NCI-H2196 treated with DMSO at 0.1 percent for 48 hours (cell line): ENCODE measurements at regions not wholly inside any gene's neighbourhood (a gene's known extent, or its start where the extent isn't known, plus 50 kb on each side); places are given as distances from the start of the nearest gene placed in this dataset.

Experiments
- DNase-seq: peaks from one replicate; lab custom pipeline; 2025; ENCODE audit not compliant: unreplicated experiment; lab: John Stamatoyannopoulos, UW

DNA sequence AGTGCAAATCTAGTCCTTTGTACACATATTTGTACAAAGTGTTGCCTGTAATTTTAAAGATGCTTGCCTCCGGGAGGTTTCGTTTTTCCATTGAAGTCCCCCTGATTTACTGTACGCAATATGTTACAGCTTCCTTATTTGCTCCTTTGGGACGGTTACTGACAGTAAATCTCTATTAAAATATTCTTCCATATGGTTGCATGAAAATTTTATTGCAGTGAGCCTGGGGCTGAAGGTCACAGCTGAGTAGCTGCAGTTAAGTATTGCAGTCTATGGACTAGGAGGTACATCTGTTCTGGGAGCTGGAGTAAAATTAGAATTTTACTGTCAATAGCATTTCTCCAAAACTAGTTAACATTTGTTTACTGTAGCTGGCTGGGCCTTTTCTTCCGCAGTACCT, 119.2 kb downstream of the ETAA1 start:
- DNase-seq: no peak

DNA sequence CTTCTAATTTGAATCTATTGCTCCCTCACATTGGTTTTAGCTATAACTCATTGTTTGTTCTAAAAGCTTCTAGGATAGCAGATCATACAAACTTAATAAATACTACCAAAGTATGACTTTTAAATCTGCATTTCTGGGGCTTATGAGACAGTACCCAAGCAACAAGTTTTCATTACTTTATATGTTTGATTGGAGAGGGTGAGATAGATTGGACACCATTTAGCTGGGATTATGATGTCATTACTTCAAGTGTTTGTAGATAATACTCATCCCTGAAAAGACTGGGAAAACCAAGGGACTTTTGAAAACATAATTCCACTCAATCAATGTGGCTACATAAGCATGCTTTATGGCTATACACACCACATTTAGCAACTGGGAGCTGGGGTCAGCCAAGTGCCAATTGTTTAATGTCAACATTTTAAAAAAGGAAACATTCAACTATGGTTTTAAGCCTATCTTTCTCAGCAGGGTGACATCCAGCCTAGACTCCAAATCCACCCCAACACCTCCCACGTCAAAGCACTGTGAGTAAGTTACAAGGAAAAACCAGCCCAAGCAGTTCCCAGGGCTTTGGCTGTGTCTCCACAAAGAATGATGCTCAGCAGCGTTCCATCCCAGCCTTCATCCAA, 119.9 kb downstream of the ETAA1 start:
- DNase-seq: no peak

DNA sequence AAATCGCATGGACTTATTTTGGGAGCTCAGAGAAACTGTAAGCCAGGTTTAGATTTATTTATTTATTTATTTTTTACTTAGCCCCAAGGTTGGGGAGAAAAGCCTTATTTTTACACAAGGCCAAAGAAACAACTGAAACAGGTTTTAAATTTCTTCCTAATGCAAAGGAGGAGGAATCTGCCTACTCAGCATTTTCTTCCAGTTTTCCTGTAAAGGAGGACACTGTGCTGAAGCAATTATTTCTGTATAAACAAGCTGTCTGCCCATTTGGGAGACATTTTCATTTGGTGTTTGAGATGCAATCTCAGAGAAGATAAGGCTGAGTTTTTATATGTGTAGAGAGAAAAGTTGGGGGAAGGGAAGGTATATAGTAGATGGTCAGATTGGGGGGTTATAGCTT, 125.0 kb downstream of the ETAA1 start:
- no peak for DNase-seq

DNA sequence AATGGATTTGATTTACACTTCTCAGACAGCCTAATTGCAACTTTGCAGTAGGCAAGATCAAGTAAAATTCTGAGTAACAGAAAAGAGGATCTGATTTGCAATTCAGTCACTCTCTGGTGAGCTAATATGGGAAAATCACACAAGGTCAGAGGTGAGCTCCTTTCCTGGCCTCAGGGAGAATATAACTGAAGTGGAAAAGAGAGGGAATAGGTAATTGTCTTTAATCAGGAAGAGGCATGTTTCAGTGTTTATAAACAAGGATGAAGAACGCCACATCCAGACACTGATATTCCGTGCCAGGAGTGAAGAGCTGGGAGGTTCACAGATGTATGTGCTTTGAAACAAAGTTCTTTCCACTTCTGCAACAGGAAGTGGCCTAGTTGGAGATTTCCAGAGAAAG, 127.1 kb downstream of the ETAA1 start:
- DNase-seq: no peak

DNA sequence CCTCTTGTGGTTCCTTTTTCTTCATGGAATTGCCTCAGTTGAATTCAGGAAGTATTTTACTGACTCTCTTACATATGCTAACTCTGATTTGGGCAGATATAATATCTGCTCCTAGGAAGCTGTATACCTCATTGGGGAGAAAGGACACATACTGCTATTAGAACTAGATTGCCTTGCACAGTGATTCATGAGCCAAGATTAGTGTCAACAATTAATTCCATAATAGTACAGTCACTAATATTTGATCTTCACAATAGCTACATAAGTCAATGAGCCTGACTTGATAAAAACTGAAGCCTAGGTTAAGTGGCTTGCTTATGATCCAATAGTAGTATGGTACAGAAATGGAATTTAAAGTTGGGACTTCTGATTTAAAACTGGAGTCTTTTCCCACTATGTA, 127.6 kb downstream of the ETAA1 start:
- no peak for DNase-seq

DNA sequence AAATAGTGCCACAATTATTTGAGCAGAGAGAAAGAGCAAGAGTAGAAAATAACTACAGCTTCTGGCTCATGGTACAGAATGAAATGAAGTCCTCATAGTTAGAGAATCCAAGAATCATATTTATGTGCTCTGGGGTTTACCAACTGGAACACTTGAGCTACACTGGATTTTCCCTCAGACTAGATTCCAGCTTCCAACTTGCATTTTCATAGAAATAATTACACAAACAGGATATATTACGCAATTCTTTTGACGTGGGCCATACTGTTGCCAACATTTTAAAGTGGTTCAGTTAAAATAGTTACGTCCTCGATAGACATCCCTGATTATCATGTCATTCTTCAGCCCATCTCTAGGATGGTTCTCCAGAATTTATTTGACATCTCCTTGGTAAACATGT, 129.2 kb downstream of the ETAA1 start:
- DNase-seq: no peak

DNA sequence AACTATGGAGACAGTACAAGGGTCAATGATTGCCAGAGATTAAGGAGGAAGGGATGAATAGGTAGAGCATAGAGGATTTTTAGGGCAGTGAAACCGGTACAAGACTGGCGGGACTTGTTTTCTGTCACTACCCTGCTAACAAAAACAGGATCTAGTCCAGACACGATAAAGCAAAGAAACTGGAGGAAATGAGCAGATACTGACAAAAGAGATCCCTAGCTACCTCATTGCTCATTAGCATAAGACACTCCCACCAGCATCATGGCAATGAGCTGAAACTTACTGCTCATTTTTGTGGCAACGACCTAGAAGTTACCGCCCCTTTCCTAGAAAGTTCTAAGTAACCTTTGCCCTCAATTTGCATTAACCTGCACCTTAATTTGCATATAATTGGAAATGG, 131.2 kb downstream of the ETAA1 start:
- no peak for DNase-seq

DNA sequence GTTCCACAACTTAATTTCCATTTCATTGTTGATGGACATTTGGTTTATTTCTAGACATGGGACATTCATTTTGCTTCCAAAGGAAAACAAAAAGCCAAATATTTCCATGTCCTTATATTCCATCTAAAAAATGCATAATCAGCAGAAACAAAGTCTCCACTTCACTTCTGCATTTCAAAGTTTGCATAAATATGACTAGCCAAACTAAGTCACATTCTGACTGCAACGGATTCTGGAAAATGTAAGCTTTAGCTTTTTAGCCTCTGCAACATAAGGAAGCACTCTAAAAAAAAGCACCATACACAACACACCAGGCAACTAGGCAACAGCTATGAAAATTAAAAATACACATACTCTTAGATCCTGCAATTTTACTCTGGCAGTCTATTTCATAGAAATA, 135.3 kb downstream of the ETAA1 start:
- DNase-seq: no peak

DNA sequence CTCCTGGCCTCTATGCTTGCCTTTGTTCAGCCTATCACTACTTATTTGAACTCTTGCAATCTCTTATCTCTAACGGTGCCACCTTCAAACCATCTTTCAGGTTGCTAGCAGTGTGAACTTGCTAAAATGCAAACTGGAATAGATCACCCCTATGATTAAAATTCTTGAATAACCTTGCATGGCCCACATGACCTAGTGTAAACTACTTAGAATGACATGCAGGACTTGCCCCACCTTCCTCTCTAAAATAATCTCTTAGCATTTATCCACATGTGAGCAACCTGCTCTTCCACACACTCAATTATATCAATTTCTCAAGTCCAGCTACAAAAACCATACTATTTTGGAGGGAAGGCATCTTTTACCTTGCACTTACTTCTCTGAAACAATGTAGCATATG, 137.6 kb downstream of the ETAA1 start:
- no peak for DNase-seq

DNA sequence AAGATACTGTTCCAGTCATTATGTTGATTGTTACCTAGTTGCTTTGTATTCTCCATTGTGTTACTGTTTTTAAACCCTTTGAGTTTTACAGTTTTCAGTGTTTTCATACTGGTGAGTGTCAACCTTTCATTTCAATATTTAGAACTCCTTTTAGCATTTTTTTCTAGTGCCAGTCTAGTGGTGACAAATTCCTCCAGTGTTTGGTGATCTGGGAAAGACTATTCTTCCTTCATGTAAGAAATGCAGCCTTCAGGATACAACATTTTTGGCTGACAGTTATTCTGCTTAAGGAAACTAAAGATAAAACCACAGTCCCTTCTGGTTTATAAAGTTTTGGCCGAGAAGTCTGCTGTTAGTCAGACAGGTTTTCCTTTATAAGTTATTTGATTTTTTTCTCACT, 143.8 kb downstream of the ETAA1 start:
- no peak for DNase-seq

DNA sequence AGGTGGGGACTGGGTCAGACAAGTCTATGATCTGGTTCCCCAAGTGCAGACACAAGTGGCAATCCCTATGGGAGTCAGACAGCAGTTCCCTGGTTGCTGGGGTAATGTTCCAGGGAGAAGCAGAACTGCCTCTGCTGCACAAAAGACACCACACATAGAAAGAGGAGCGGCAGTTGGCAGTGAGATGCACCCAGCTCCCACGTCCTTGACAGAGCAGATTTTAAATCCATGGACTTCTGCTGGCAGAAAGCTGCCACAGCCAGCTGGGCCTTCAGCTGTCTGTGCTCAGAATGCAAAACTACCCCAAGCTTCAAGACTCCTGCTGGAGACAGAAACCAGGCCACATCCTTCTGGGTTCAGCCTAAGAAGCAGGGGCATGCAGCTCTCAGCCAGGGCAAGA, 147.2 kb downstream of the ETAA1 start:
- no peak for DNase-seq

DNA sequence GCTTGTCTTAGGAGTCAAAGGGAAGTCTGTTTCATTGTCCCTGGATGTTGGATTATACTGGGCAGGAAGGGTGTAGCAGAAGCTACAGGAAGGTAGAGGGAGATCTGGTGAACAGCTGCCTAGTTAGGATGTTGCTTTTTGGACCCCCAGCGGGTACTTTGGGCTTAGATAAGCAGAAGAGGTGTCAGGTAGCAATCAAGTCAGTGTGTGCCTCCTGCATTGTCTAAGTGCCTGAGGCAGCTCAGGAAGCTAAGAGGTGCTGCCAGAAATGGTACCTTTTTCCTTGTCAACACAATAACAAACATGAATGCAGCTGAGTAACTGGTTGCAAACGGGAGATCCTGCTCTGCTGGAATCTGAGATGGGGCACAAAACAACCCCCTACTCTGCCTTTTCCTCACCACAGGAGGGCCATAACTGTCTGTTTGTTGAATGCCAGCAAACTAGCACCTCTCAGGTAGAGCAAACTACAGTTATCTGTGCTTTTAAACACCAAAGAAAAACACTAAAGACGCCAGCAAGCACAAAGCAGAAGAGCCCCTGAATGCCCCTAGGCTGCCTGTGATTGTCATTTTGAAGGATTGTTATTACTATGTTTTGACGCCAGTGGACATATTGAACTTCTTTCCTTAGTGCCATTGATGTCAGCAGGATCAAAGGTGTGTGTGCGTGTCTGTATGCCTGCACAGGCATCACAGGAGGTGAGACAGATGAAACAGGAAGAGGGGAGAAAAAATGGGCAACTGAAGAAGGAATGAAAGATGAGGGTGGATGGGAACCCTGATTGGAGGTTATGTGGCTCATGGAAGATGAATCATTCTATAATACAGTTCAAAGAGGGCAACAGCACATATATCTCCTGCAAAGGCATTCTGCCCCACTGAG, 151.4 kb downstream of the ETAA1 start:
- no peak for DNase-seq

DNA sequence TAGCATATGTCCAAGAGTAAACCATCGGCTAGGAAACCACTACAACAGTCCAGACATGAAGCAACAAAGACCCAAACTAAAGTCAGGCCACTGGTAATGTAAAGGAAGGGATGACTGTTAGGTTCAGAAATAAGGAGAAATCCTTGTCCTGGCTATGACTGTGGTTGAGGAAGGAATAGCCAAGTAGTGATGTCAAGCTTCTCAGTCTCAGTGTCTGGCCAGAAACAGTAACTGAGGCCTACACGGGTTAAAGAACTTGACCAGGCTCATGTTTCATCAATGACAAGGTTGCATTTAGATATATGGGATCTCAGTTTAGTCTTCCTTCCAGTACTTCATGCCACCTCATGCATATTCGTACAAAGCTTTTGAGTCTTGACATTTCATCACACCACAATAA, 162.0 kb downstream of the ETAA1 start:
- DNase-seq: no peak

DNA sequence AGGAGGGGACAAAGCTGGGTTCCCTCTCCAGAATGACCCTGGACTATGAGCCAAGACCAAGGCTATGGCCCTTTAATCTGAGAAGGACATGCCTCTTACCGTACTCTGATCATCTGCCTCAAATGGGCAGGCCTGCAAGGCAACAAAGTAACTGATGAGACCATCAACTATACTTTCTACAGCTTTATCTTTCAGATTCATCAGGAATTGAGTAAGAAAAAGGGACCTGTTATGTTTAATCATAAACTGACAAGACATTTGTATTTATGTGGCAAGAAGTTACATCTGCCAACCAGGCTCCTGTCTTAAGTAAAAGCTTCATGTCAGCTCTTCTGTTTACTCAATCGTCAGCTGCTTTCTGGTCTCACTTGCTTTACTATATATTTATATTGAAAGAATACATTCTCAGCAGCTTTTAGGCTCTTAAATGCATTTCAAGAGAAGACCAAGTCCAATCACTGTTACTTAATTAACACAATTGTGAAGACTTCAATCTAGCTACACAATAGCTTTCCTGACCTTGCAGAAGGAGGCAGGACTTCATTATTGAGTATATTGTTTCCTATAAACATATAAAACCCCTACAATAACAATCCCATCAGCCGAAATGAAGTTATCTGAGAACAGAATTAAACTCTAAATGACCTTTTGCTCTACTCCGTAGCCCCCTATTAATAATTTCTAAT, 163.8 kb downstream of the ETAA1 start:
- no peak for DNase-seq

DNA sequence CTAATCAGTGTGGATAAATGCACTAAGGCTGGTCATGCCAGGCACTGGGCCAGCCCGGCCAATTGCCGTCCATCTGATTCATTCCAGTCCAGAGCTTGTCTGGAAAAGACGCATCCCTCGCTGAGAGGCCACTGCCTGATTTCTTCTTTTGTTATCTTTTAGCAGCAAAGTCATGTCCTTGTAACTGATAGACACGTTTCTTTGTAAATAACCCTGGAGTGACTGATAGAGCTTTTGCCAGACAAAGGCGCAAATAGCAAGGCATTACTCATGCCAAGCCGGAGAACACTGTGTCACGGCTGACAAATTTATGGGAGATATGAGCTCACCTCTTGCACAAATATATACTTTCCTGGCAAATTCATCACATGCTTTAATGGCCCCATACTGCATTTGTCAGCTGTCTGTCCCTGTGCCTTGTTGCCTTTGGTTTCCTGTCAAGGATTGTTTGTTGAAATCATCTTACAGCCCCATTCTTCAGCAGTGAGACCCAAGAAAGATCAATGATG, 164.4 kb downstream of the ETAA1 start:
- DNase-seq: no peak

DNA sequence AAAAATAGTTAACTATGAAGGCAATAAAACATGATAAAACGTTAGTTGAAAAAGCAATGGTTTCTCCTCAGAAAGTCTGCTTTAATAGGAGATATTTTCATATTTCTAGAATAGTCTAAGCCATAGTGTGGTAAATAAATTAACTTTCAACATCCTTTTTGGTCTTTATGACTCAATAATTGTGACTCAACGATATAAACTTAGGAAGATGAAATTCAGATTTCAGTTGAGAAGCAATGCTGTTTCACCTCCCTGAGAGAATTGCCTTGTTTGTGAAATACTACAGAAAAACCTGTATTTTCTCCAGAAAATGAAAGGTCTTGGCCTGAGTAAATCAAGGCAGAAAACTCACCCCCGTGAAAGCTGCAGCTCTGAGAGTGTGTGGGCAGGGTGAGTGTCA, 166.9 kb downstream of the ETAA1 start:
- DNase-seq: no peak

DNA sequence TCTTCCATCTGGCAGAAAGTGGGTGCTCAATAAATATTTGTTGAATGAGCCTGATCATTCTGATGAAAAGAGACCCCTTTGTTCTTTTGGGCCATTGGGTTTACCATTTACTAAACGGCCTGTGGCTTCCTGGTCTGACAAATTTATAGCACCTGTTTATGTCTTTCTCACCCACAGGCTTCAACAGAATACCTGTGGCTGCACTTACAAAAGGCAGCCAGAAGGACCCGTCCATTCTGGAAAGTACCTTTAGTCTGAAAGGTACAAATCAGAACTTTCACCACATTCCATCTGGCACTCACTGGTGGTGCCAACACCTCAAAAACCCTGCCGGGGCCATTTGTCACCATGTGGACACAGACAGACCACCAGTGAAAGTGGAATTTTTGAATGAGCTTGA, 167.5 kb downstream of the ETAA1 start:
- no peak for DNase-seq

DNA sequence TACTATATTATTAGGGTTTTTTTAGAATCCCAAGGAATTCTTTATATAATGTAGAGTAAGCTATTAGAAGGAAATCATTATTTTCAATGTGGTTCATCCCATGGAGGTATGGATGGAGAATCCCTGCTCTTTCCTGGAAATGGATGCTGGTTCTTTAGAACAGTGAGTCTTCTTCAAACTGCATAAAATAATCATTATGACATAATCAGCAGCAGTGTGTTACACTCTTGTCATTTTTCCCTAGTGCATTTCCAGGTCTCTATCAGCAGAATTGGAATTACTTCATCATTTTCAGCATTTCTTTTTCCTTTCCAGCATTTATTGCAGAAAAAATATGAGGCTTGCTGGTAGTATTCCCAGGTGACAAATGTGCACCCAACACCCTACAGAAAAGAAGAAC, 168.1 kb downstream of the ETAA1 start:
- DNase-seq: no peak

DNA sequence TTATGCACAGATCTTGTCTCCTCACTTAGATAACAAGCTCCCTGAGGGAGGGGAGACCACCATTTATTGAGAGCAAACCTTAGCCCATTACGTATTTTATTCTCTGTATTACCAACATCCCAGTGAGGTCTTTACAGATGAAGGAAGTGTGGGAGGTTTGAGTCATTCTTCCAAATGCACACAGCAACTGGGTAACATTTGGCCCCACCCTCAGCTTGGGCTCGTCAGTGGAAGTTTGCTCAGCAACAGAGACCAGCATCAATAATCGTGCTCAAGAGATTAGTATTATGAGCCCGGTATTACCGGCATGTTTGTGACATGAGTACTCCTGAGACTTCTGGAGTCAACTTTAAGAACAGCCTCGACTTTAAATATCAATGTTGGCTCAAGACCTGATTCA, 168.6 kb downstream of the ETAA1 start:
- no peak for DNase-seq

DNA sequence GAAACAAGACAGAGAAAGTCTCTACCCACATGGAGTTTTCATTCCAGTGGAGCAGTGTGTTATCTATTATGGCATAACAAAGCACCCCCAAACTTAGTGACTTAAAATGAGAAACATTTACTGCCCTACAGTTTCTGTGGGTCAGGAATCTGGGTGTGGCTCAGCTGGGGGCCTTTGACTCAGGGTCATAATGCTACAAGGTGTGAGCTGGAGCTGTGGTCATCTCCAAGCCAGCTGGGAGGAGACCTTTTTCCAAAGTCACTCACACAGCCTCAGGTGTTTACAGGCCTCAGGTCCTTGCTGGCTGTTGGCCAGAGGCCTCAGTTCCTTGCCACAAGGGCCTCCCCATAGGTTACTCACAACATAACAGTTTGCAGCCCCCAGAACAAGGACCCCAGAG, 169.2 kb downstream of the ETAA1 start:
- DNase-seq: no peak

DNA sequence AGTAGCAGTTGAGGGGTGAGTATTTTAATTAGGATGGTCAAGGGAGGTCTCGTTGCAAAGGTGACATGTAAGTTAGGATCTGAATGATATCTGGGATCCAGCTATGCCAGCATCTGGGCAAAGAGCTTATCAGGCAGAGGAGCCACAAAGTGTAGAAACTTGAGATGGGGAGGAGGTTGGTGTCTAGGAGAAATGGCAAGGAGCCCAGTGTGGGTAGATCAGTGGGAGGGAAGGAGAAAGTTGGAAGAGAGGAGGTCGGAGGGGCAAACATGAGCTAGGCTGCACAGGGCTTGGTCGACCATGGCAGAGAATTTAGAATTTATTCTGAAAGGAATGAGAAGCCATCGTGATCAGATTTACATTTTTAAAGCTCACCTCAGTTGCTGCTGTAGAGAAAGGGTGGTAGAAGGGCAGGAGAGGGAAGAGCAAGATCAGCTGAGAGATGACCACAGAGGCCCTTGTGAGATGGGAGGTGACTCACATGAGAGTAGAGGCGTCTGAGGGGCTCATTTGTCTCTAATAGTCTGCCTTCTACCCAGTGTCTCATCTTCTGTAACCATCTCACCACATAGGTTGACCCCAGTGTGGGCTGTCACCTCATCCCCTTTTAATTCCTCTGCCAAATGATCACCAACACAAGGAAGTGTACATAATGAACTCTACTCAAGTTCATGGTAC, 170.0 kb downstream of the ETAA1 start:
- no peak for DNase-seq
